ENCODE measurements at regions not wholly inside any gene's neighbourhood (a gene's known extent, or its start where the extent isn't known, plus 50 kb on each side); places are given as distances from the start of the nearest gene placed in this dataset.

- no peak for TF ChIP-seq CTCF (IDR thresholded peaks at IDR 0.05)
- TF ChIP-seq EP300 (IDR thresholded peaks at IDR 0.05) = no peak
- no peak for TF ChIP-seq POLR2AphosphoS5 (IDR thresholded peaks at IDR 0.05)
- no peak for TF ChIP-seq POLR2A (IDR thresholded peaks at IDR 0.05)
- Histone ChIP-seq H3K4me1 (peaks cover 0 to 22% (median 9%) of the 10 kb centered on the region in 4 donors), H3K9me3 (no peaks in the 10 kb centered on the region), H3K4me3 (no peak overlapping the region), H3K27ac (peak overlapping the region in 4 of 5 donors; percentile 28 to 62 (median 41)), H3K36me3 (no peaks in the 10 kb centered on the region), H3K27me3 (no peaks in the 10 kb centered on the region)
- intact Hi-C loops (cut with DNase I; ENCODE audit: low total_unique reads) = no loop called here
- peak in 1 of 2 donors; percentile 87 for DNase-seq
- WGBS, 5 donors = 41 to 54% (median 47%) methylated on average over 6 of the region's 6 CpGs
Observed at GRCh38 chr2:23286758-23287704, 97.9 kb upstream of the KLHL29 start.

- no peak for TF ChIP-seq EP300 (IDR thresholded peaks at IDR 0.05)
- TF ChIP-seq POLR2A (IDR thresholded peaks at IDR 0.05) = no peak
- no peak for TF ChIP-seq POLR2AphosphoS5 (IDR thresholded peaks at IDR 0.05)
- TF ChIP-seq CTCF (IDR thresholded peaks at IDR 0.05) = no peak
- H3K36me3 ChIP-seq = no peaks in the 10 kb centered on the region
- no peak for DNase-seq
- H3K27me3 ChIP-seq = no peaks in the 10 kb centered on the region
- intact Hi-C loops (cut with DNase I; ENCODE audit: low total_unique reads) = no loop called here
- H3K27ac ChIP-seq = no peak overlapping the region
- H3K9me3 ChIP-seq = no peaks in the 10 kb centered on the region
- 56 to 78% (median 73%) methylated on average over 2 of the region's 2 CpGs for WGBS, 5 donors
- no peak overlapping the region for H3K4me3 ChIP-seq
- peaks cover 0 to 35% (median 9%) of the 10 kb centered on the region in 4 donors for H3K4me1 ChIP-seq
Observed at GRCh38 chr2:23289671-23290070, 95.3 kb upstream of the KLHL29 start.

GRCh38 chr2:23291239-23291638 lies 93.7 kb upstream of the KLHL29 start:
- TF ChIP-seq POLR2A (IDR thresholded peaks at IDR 0.05) = no peak
- peak in 1 of 3 donors; percentile 19 for TF ChIP-seq POLR2AphosphoS5 (IDR thresholded peaks at IDR 0.05)
- no peak for TF ChIP-seq CTCF (IDR thresholded peaks at IDR 0.05)
- TF ChIP-seq EP300 (IDR thresholded peaks at IDR 0.05) = no peak
- no peak overlapping the region for H3K27ac ChIP-seq
- H3K9me3 ChIP-seq = no peaks in the 10 kb centered on the region
- 45 to 73% (median 66%) methylated on average over 2 of the region's 2 CpGs for WGBS, 5 donors
- intact Hi-C loops (cut with DNase I; ENCODE audit: low total_unique reads) = no loop called here
- H3K4me3 ChIP-seq = no peak overlapping the region
- no peaks in the 10 kb centered on the region for H3K27me3 ChIP-seq
- H3K4me1 ChIP-seq = peaks cover 0 to 31% (median 8%) of the 10 kb centered on the region in 4 donors
- no peaks in the 10 kb centered on the region for H3K36me3 ChIP-seq
- DNase-seq = no peak

- no peak overlapping the region for H3K4me3 ChIP-seq
- no peak overlapping the region for H3K27ac ChIP-seq
- TF ChIP-seq EP300 (IDR thresholded peaks at IDR 0.05) = no peak
- no peak for TF ChIP-seq CTCF (IDR thresholded peaks at IDR 0.05)
- TF ChIP-seq POLR2A (IDR thresholded peaks at IDR 0.05) = no peak
- TF ChIP-seq POLR2AphosphoS5 (IDR thresholded peaks at IDR 0.05) = no peak
Observed at GRCh38 chr2:23292024-23292423, 93.0 kb upstream of the KLHL29 start.

More at GRCh38 chr2:23292024-23292423, 93.0 kb upstream of the KLHL29 start:
- no peaks in the 10 kb centered on the region for H3K27me3 ChIP-seq
- H3K4me1 ChIP-seq = peaks cover 0 to 23% (median 4%) of the 10 kb centered on the region in 4 donors
- 83 to 94% (median 87%) methylated on average over 2 to 3 of the region's 3 CpGs for WGBS, 5 donors
- intact Hi-C loops (cut with DNase I; ENCODE audit: low total_unique reads) = no loop called here
- no peaks in the 10 kb centered on the region for H3K36me3 ChIP-seq
- no peak for DNase-seq
- H3K9me3 ChIP-seq = no peaks in the 10 kb centered on the region
